Activated CD8-positive, alpha-beta memory T cell treated with anti-CD3 and anti-CD28 coated beads, Interleukin-2, amount 50 U/mL, for 1 hour (primary cell): ENCODE measurements at regions not wholly inside any gene's neighbourhood (a gene's known extent, or its start where the extent isn't known, plus 50 kb on each side); places are given as distances from the start of the nearest gene placed in this dataset.
"Not testable (repeated sequence)": the region's sequence is repeated elsewhere in the genome, so short reads cannot be mapped to it uniquely, and the experiment has no call there.

Experiments
- DNase-seq: peaks from one replicate; pipeline ENCODE4 v3.0.0-alpha.2; 2020; ENCODE audit errors: extremely low read depth

DNA sequence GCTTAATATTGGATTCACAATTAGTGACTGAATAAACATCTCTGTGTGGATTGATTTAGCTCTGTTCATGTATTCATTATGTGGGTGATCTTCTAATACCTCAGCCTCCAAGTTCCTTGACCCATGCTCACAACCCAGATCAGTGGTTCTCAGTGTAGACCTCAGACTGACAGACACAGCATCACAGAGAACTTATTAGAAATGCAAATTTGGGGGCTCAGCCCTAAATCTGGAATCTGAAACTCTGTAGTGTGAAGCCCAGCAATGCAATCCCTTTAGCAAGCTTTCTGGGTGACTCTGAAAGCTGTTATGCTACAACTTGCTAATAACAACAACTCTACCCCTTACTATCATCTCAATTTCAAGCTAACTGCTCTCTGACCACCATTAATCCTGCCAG, 273.1 kb upstream of the FANCL start:
- DNase-seq = no peak

DNA sequence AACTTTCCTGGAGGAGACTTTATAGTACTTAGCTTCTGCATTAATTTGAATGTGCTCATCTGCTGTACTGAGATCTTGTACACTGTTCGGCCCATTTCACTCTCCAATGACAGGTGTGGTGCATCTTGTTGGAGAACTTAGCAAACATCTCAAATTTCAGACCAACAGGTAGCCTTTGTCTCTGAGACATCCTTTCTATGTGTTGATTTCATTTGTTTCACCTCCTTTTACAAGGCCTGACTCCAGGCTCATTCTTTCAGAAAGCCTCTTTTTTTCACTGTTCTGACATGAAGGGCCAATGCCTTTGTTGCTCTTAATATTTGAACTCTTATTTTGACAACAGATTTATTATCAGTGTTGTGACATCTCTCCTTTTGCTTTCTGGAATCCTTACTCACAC, 271.8 kb upstream of the FANCL start:
- DNase-seq = no peak

DNA sequence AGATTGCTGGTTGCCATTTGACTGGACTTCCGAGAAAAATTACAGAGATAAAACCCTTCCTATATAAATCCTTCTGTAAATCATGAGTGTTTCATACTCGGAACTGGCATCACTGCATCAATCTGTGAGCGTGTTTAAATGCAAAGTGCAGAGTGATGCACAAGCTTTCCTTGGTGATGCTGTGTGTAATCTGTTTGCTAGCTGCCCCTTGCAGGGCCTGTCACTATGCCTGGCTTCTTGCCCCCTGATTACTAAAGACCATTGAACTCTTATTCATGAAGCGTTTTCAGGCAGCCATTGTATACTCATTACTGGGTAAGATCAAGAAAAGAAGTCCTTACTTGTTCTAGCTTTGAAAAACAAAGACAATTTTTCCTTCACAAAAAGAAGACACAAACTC, 266.9 kb upstream of the FANCL start:
- no peak for DNase-seq

DNA sequence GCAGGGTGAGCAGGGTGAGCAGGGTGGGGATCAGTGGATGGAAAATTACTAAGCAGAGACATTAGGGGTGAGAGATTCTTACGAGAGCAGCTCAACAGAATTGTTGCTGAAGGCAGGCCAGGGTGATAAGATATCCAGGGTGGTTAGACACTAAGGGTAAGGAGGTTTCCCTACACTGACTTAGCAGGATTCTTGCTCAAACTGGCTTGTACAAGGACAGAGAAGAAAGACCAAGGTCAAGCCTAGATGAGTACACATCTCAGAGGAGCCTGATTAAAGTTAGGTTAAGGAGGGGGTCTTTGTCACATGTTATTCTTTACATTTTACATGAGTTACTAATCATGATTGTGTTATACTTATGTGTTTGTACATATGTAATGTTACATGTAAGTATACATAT, 262.8 kb upstream of the FANCL start:
- no peak for DNase-seq

DNA sequence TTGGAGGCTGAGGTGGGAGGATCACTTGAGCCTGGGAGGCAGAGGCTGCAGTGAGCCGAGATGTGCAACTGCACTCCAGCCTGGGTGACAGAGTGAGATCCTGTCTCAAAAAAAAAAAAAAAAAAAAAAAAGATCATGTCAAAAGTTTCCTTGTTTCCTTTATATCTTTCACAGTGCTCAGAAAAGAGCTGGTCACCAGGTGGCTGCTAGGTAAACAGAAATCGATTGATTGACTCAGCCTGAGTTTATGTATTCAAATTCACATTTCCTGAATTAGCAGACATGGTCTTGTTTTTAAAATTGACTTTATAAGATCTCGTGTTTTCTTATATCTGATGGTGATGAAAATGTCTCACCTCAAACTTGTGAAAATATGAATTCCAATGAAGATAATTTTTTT, 261.8 kb upstream of the FANCL start:
- DNase-seq = no peak

DNA sequence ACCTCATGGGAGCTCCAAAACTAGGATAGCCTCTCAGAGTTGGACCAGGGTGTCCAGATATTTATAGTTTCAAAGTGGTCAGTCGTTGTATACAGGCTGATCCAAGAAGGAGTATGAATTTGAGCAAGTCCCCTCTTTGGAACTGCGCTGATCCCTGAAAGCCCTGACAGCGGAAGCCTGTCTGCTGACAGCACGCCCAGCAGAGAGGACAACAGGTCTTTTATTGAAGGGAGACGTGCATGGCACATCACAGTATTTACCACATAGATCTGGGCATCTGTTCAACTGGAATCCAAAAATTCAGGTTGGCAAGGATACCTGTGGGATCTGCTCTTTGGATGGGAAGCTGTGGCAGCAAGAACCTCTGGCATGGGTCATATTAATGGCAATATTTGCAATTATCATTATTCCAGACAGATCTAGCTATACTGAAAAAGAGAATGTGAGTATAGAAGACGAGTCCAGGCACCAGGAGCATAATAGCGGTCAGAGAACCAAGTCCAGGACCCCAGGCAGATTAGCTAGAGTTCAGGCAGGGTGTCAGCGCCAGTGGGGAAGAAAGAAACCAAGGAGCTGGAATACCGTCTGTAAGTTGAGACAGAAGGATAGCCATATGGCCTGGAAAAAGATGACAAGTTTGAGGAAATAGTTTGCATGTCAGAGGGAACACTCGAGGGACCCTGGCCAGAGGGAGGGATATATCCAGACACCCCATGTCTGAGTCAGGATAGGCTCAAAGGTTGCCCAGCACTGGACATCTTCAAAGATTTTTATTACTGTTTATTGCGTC, 260.4 kb upstream of the FANCL start:
- no peak for DNase-seq

DNA sequence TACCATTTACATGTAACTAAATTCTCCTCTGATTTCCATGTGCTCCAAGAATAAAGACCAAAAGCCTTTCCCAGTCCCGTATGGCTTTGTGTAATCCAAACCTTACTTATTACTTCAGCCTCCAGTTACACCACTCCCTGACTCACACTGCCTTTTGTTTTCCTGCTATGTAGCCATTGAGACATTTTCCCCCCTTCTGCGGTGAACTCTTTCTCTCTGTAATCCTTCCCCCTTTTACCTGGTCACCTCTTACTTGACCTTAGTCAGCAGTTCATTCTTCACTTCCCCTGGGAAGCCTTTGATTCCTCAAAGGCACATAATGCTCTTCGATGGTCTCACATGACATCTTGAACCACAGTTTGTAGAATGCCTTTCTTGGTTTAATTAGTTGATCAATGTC, 256.0 kb upstream of the FANCL start:
- no peak for DNase-seq

DNA sequence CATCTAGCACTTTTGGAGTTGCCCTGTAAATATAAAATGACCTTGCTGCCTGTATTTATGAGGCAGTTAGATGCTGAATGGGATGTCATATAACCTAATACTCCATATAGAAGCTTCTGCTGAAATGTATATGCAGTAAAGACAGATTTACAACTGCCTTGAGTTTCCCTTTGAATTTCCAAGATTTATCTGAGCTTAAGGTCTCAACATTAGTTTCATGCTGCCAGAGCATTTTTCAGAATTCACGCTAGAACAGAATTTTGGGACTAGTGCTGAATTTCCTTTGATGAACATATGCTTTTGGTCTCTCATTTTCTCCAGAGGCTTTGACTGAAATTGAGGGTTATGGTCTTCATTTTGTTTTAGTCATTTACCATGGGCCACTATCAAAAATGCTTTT, 254.7 kb upstream of the FANCL start:
- no peak for DNase-seq

DNA sequence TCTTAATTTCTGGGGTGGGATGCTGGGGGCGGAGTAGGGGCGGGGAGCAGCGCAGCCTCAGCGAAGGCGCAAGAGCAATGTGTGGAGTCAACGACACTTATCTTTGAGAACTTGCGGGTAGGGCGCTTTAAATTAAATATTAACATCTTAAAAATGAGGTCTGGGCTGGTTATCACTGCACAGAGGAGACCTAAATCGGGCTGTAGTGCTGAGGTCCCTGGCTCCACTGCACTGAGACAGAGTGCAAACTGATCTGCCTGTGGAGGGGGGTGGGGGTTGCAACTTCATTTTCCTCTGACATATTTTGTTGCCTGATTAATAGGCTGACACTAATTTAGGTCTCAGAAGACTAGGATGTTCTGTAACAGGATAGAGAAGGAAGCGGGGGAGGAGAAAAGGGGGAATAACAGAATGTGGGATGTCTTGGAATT, 253.0 kb upstream of the FANCL start:
- no peak for DNase-seq

DNA sequence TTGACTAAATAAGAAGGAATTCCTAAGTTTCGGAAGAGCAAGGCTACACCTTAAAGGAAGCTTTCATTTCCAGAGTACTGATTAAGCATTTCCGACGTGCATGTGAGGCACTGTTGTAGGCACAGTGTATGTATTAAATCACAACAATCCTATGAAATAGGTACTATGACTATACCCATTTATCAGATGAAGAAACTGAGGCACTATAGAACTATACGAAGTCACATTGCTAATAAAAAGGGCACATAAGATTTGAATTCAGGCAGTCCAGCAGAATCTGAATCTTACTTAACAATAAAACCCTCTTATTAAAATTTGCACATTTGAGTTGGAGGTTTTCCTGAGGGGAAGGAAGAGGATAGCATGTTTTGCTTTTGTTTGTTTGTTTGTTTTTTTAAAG, 243.5 kb upstream of the FANCL start:
- no peak for DNase-seq

DNA sequence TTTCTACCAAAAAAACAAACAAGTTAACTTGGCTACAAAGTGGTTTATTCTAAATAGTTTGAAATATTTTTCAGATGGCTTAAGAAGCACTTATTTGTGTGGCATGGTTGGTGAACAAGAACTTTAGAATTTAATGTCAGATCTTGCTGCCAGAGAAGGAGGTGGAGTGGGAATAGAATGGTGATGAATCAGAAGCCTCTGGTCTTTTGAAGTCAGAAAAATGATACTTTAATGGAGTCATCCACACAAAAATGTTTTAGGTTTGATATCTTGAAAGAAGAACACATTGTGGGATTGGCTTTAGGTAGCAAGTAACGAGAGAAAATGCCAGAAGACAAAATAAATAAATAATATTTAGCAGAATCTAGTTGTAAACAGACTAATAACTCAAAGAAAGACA, 243.1 kb upstream of the FANCL start:
- no peak for DNase-seq

DNA sequence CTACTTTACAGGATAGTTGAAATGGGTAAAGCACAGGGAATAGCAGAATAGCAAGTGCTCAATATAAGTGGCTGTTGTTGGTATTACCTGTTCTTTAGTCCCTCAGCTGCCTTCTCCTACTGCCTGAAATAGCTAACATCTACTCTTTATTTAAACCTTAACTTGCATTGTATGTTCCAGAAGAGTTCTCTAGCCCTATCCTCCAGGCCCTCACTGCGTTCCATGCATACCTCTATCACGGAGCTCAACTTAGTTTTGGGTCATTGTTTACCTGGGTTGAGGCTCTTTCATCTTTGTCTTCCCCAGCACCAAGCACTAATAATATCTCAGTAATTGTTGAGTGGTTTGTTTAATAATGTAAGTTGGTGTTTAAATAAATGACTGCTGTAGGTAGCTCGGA, 242.2 kb upstream of the FANCL start:
- no peak for DNase-seq

DNA sequence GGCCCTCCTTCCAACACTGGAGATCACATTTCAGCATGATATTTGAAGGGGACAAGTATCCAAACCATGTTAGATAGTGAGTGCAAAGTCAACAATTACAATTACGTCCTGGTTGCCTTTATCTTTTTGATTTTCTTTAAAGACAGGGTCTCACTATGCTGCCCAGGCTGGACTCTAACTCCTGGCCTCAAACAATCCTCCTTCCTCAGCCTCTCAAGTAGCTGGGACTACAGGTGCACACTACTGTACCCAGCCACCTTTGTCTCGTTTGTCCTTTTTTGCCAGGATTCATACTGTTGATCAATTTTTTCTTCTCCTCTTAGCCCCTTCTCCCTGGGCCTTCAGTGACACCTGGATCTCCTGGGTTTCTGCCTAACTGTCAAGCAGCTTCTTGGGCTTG, 240.5 kb upstream of the FANCL start:
- no peak for DNase-seq

DNA sequence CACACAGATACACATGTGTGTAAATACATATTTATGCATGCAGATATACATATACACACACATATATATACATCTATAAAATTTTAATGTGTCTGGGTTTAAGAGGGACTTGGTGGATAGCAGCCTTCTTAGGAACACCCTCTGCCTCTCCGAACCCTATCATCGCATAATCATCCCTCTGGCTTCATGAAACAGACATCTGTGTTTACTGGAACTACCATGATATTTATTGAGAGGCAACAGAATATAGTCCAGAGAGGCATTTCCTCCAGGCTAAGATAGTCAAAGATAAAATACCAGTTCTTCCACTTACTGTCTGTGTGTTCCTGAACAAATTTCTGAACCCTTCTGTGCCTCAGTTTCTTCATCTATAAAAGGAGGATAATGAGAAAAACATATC, 239.0 kb upstream of the FANCL start:
- no peak for DNase-seq

DNA sequence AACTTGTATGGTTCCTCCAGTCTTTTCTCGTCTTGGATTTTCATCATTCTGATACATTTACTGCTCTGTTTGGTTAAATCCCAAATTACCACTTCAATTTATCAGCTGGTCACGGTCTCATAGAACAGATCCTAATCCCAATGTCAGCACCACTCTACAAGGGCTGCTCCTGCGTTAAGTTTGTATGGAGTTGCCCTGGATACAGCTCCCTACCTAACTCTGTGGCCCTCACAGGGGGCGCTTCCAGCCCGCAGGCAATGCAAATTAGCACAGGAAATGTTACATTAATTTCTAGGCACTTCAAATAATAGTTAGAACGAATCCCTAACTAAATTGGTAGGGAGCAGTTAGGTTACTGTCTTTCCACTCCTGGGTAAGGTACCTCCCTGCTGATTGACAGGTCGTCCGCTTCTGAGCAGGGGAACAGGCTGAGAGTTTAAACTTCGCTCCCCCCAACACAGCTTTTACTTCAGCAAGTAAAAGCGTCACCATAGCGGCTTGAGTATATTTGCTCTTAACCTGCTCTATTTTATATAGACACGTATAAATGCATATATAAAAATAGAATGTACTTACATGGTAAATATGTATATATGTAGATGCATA, 238.5 kb upstream of the FANCL start:
- DNase-seq = no peak

DNA sequence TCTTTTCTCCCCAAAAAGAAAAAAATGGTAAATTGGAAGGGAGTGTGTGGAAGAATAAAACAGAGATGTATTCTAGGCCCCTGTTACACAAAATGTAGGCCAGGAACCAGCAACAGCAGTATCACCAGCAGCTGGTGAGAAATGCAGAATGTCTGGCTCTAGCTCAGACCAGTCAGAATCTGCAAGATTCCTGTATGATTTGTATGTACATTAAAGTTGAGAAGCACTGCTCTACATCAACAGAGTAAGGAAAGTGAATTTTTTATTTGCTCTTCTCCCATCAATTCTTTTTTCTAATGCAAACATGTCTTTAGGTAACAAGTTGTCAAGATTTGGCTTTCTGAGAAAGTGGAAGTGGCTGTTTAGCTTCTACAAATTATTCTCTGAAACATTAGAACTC, 235.4 kb upstream of the FANCL start:
- DNase-seq = no peak

DNA sequence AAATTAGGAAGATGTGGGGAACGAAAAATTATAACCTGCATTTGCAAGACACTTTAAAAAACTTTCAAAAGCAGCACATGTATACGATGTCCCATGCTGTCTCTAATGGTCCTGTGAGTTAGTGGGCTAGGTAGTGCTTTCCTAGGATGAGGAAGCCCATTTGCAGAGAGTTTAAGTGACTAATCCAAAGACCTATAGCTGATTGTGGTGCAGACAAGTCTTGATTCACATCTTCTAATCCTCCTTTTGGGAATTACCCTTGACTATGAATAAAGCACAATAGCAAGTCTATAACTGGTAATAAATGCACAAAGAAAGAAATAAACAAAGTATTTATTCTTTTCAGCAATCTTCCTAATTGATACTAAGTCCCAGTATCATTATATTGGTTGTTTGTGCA, 234.6 kb upstream of the FANCL start:
- DNase-seq = no peak

DNA sequence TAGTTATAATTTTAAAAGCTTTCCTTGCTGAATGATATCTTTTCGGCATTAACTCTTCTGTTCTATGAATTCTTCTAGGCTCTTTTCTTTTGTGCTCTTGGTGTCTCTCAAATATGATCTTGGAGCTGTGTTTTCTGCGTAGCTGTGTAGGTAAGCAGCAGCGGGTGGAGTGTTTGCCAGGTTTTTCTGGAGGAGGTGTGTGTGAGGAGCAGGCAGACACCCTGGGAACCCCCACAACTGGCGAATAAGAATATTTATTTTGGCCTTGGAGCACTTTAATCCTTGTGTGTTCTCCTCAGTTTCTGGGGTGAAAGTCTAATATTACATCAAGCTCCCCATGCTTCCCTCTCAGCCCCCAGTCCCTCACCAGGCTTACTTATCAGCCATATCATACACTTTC, 232.0 kb upstream of the FANCL start:
- no peak for DNase-seq

DNA sequence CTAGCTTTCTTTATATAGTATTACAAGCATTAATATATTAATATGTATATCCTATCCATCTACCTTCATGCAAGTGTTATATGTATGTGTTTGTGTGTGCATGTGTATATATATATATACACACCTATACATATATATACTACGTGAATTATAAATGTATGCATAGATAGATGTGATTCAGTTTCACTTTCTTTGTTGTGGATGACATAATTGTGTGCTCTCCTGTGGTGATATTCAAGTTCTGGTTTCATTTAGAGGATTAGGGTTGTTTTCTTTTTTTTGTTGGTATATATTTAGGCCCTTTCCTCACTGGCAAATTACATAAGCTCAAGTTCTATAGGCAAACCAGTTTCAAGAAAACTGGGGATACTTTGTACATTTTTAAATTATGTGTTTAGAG, 225.7 kb upstream of the FANCL start:
- DNase-seq = no peak

DNA sequence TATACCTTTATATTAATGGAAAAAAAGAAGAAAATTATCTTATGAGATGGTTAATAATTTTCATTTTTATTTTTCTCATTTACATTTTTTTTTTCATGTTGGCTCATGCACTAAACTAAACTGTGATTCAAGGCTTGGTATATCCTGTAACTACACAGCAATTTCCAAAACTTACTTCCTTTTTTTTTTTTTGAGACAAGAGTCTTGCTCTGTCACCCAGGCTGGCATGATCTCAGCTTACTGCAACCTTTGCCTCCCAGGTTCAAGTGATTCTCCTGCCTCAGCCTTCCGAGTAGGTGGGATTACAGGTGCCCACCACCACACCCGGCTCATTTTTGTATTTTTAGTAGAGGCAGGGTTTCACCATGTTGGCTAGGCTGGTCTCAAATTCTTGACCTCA, 224.9 kb upstream of the FANCL start:
- not testable (repeated sequence) for DNase-seq

DNA sequence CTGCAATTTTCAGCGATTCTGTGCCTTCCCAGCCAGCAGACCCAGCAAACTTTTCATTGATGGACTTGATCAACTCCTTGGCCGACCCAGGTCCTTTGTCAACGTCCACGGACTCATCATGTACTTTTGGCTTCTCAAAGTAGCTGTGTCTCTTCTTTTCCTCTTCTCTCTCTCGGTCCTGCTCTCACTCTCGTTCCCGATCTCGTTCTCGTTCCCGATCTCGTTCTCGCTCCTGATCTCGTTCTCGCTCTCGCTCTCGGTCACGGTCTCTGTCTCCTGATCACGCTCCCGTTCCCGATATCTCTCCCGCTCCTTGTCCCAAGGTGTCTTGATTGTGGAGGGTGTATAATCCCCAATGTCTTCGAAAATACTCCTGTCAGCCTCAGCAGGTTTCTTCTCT, 219.5 kb upstream of the FANCL start:
- DNase-seq = no peak

DNA sequence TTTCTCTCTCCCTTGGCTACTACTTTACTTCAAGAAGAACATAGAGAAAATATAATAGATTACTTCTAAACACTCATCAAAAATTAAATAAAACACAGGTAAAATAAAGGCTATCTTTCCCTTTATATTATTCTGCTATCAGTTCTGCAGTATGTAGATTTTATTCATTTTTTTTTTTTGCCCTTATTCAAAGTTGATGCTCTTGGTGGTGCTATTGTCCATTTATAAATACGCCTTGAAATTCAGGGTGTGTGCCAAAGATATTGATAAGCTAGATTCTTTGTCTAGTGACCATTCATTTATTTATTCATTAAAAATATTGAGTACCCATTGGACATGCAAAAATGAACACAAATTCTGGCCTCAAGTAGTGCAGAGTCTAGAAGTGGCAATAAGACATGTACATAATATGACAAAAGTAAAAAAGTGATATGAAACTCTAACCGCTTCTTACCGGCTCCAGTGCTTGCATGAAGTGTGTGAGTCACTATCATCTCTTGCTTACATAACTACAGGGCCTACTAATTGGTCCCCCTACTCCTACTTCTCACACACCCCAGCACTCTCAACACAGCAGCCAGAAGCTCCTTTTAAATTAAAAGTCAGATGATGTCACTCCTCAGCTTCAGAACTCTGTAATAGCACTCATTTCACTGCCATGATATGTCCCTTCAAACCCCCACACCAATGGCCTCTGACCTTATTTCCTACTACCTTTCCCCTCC, 208.3 kb upstream of the FANCL start:
- no peak for DNase-seq

DNA sequence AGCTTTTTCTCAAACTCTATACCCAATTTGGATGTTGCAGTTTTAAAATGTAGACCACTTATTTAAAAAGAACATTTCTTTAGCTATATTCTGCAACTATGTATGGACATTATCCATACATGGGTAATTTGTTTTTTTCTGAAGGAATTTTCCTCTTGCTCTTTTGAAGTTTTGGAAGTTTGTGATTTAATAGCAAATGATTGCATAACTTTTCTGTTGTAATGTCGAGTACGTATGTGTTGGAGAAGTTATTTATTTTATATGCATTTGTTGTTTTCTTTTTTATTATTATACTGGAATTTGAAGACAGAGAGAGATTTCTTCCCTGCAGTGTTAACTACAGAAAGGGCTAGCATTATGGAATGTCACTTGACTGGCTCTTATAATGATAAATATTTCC, 207.7 kb upstream of the FANCL start:
- no peak for DNase-seq
